T-helper 1 cell (primary cell): ENCODE measurements at regions not wholly inside any gene's neighbourhood (a gene's known extent, or its start where the extent isn't known, plus 50 kb on each side); places are given as distances from the start of the nearest gene placed in this dataset.
"Not testable (repeated sequence)": the region's sequence is repeated elsewhere in the genome, so short reads cannot be mapped to it uniquely, and the experiment has no call there.

ENCODE experiments used
- DNase-seq, 5 donors: peaks; one replicate each; pipeline ENCODE4 v3.0.0-alpha.2; 2012 to 2020

DNA sequence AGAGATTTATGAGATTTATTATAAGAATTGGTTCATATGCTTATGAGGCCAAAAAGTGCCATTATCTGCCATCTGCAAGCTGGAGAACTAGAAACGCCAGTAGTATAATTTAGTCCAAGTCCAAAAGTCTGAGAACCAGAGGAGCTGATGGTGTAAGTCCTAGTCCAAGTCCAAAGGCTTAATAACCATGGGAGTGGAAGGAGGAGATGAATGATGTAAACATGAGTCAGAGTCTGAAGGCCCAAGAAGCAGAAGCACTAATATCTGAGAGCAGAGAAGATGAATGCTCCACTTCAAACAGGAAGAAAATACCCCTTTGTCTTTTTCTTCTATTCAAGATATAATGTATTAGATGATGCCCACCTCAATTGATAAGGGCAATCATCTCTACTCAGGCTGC, 185.7 kb downstream of the CGGBP1 start:
- DNase-seq = no peak

DNA sequence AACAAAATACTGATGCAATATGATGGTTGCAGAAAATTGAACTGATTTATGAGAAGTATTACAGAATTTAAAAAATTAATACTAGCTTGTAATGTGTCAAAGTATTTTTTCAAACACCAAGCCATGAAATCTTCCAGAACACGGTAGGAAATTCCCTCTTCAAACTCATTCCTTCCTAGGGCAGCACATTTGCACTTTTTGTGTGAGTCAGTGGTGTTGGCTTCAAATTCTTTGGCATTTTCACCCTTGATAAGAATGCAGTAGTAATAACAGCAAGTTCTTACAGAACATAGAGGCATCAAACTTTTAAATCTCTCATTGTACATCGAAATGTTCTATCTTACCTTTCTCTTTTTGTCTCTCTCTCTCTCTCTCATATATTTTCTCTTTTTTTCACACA, 191.8 kb downstream of the CGGBP1 start:
- DNase-seq = no peak

DNA sequence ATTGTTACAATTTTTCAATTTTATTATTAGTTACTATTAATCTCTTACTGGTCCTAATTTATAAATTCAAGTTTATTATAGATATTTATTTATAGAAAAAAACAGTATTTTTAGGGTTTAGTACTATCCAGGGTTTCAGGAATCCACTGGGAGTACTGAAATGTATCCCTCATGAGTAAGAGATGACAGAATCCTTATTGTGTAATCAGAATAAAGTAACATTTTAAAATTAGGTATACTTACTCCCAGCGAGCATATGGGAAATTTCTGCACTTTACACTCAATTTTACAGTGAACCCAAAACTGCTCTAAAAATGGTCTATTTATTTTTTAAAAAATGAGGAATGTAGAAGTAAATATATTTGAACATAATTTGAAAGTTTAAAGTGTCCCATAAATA, 202.7 kb downstream of the CGGBP1 start:
- no peak for DNase-seq

DNA sequence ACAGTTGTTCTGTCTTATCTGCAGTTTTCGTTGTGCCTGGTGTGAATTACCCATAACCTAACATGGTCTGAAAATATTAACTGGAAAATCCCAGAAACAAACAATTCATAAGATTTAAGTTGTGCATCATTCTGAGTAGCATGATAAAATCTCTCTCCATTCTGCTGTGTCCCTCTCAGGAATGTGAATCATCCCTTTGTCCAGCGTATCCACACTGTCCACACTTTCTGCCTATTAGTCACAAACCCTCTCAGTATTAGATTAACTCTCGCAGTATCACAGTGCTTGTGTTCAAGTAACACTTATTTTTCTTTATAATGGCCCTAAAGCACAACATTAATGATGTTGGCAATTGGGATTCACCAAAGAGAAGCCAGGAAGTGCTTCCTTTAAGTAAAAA, 203.2 kb downstream of the CGGBP1 start:
- no peak for DNase-seq

DNA sequence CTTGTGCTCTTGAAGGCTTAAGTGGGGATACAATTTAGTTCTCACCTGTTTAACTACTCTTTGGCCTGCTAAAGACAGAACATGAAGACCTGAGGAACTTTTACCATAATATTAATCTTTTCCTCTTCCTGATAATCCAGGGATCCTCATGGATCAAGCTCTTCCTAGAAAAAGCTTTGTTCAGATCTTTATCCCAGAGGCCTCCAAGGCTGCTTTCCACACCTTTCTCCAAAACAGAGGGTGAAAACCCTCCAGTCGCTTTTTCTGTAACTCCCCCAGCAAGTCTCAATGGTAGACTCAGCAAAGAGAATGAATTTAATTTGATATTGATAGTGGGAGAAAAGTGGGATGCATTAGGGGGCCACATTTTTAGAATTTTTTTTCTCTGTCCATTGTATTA, 203.6 kb downstream of the CGGBP1 start:
- no peak for DNase-seq

DNA sequence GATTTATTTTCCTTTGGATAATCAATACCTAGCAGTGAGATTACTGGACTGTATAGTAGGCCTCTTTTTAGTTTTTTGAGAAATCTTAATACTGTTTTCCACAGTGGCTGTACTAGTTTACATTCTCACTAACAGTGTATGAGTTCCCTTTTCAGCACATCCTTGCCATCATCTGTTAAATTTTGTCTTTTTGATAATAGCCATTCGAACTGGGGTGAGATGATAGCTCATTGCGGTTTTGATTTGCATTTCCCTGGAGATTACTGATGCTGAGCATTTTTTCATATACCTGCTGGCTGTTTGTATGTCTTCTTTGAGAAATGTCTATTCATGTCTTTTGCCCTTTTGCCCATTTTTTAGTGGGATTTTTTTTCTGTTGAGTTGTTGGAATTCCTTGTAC, 210.8 kb downstream of the CGGBP1 start:
- DNase-seq = no peak

DNA sequence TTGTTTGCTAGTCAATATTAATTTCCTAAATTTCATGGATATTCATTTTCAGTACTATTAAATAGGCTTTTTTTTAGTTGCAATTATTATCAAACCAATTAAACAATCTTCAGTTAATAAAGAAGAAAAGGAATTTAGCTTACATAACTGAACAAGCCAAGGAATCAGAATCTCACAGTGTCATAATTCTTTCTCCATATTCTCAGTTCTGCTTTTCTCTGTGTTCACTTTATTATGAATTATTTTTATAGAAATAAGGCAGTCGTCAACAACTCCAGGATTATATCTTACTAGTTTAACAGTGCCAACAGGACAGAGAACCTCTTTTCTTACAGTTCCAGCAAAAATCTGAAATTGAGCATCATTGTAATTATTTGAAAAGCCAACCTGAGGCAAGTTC, 221.7 kb downstream of the CGGBP1 start:
- no peak for DNase-seq

DNA sequence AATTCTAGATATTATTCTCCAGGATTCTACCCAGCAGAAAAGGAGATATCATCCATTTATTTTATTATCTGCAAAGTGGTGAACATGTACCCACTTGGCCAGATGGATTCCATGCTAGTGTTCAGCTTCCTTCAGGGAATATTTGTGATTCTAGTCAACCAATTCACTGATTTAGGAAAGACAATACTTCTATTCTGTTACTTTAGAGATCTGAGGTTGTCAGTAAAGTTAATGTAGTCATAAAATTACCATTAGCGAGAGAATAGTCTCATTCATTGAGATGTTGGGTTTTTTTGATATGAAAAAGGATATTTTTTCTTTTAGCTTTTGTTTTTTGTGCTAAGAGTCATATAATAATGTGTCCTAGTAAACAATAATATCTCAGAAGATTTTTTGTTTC, 222.8 kb downstream of the CGGBP1 start:
- DNase-seq = no peak

DNA sequence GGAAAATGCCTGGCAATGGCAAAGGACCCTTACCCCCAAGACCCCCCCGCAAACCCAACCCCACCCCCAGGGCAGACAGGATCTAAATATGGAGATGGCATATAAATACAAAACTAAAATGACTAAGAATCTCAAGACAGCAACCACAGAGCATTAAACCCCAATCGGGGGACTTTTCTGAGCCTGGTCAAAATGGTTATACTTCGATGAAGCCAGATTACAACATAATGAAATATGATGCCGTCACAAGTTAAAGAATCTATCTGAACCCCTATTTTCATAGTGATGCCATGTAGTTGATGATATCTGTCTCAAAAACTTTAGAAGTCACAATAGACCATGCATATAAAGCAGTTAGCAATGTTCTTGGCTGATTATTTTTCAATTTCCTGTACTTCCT, 223.6 kb downstream of the CGGBP1 start:
- DNase-seq = no peak

DNA sequence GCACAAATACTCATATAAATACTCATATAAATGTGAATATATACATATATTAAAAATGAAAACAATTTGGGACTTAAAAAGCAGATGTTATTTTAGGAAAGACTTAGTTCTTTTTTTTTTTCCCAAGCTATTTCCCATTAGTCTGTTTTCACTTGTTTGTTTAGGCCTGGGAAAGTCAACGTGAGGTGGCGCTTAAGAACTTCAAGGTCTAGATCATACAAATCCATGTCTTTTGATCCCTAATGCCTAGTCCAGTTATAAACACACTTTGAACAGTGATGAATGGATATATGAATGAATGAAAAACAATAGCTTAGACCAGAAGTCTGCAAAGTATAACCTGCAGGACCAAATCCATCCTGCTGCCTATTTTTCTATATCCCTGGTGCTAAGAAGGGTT, 224.5 kb downstream of the CGGBP1 start:
- no peak for DNase-seq

DNA sequence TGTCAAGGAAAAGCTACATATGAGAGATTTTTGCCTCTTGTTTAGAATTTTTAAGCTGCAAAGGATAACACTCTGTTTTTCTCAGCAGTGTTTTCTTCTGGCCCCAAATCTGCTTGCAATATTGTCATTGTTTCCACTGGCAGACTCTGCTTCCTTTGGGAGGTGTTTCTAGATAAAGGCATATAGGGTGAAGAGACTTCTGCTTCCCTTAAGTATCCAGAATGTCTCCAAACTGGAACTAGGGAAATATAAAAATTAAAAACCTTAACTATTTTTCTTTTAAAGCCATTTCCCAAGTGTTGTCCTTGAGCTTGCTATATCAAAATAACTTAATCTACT, 225.8 kb downstream of the CGGBP1 start:
- no peak for DNase-seq

DNA sequence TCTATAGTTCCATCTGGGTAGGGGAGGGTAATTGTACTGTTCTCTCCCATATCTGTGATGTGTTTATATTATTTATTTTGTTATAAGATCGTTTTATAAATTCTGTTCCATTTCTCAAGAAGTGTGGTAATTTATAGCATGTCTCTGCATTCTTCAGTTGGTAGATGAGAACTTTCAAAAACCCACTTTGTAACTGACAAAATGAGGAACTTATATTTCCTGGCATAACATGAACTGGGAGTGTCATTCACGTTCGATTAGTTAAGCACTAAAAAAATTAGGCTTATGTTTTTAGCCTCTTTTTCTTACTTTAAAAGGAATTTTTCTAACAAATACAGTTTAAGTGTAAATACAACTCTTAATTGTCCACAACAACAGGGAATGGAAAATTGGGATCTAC, 230.8 kb downstream of the CGGBP1 start:
- no peak for DNase-seq

DNA sequence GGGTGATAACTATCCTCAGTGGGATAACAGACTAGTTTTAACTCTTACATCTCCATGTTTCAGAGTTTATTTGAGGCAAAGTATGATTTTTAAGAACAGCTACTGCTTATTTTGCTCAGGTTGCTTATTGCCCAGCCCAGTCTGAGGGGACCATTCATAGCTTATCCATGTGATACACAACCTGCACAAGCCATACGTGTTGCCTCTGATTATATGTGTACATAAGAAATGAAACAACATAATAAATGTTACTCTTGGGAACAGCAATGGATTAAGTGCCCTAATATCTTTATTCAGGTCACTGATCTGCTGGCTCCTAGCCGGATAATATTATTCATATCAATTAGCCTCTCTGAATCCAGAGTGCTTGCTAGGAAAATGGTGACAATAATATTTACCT, 236.2 kb downstream of the CGGBP1 start:
- no peak for DNase-seq

DNA sequence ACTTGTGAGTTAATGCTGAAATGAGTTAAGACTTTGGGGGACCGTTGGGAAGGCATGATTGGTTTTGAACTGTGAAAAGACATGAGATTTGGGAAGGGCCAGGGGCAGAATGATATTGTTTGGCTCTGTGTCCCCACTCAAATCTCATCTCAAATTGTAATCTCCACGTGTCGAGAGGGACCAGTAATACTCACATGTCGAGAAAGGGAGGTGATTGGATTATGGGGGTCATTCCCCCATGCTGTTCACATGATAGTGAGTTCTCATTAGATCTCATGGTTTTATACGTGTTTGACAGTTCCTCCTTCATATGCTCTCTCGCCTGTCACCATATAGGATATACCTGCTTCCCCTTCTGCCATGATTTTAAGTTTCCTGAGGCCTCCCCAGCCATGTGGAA, 245.3 kb downstream of the CGGBP1 start:
- not testable (repeated sequence) for DNase-seq

DNA sequence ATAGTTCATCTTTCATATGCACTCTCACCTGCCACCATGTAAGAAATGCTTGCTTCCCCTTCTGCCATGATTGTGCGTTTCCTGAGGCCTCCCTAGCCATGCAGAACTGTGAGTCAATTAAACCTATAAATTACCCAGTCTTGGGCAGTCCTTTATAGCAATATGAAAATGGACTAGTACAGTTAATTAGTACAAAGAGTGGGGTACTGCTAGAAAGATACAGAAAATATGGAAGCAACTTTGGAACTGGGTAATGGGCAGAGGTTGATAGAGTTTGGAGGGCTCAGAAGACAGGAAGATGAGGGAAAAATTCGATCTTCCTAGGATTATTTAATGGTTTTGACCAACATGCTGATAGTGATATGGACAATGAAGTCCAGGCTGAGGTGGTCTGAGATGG, 246.9 kb downstream of the CGGBP1 start:
- no peak for DNase-seq

DNA sequence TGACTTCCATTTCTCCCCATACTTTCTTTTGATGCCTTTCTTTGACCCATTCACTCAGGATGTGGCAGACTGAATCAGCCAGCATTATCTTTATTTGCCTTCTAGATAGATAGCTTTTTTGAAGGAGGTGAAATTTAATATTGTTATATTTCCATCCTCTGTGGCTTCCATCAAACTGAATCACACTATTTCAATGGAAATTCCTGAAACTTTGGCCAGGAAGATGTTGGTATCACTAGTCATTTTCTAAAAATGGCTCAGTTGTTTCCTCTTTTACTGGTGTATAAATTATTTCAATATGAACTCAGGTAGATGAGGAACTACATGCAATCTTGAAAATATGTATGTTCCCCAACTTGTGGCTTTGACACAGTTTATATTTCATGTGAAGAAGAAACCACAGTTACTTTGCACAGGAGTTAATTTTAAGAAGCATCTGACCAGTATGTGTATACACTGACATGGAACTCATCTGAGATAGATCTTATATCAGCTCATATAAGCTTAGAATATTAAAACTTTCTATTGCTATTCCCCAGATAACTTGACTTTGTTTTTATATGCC, 248.3 kb downstream of the CGGBP1 start:
- no peak for DNase-seq

DNA sequence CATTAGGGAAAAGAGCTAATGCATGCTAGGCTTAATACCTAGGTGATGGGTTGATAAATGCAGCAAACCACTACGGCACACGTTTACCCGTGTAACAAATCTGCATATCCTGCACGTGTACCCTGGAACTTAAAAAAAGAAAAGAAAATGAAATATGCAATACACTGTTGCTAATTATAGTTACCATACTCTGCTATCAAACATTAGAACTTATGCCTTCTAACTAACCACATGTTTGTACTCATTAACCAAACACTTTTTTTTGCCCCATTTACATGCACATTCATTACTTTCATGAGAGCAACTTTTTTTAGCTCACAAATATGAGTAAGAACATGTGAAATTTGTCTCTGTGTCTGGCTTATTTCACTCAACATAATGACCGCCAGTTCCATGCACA, 253.1 kb downstream of the CGGBP1 start:
- no peak for DNase-seq

DNA sequence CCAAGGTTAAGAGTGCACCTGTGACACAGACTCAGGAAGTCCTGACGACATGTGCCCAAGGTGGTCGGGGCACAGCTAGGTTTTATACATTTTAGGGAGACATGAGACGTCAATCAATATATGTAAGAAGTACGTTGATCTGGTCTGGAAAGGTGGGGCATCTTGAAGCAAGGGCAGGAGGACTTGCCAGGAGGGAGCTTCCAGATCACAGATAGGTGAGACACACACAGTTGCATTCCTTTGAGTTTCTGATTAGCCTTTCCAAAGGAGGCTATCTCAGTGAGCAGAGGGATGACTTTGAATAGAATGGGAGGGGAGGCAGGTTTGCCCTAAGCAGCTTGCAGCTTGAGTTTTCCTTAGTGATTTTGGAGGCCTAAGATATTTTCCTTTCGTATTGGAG, 257.4 kb downstream of the CGGBP1 start:
- no peak for DNase-seq

DNA sequence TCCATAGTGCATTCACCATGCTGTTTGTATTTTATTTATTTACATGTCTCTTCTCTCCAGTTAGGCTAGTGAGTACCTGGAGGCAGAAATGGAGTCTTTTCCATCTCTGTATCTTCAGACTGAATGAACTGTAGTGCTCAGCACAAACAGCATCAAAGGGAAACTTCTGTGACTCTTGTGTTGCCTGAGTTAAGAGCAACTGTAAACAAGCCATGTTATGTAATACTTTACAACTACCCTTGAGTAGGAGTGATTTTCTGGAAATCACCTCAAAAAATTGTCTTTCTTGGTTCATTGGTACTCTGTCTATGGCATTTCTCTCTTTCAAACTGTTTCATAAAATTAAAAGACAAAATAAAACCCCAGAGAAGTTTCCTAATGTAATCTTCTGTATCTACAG, 258.3 kb downstream of the CGGBP1 start:
- no peak for DNase-seq

DNA sequence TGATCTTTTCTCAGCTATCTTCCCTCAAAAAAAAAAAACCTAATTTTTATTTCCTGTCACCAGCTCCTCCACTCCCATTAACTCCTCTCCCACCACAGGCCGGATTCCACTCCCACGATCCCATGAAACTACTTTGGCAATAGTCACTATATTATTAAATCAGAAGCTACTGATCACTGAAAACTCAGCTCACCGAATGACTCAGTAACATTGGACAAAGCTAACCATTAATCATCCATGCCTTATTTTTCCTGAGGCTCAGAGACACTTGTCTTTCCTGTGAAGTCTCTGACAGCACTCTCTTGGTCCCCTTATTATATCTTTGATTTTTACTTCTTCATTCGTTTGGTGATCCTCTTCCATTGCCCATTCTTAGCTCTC, 260.2 kb downstream of the CGGBP1 start:
- DNase-seq = no peak

DNA sequence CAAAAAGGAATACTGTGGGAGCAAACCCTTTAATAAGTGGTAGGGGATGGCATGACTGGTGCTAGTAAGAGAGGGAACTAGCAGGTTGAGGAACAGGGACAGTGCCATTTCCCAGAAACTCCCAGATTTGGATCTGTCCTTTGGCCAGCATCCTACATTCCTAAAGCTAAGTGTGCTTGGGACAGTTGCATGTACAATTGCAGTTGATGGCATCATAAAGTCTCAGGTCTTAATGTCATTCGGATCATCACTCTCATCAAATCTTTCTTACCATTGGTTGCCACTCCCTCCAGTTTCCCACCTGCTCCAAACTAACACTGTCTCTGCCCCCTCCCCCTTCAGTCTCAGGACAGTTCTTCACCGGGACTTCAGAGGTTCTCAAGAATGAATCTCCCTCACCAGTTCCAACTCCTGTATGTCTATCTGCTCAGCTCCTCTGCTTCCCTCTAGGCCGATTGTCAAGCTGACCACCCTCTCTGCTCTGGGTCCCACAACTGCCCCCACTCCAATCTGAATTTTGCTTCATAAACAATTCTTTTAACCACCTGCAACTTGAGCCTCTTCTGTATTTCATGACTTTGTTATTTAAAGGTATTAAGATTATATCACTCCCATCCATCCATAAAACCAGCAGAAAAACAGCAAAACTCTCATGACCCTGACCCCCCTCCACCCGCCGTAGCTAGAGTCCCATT, 260.8 kb downstream of the CGGBP1 start:
- no peak for DNase-seq

DNA sequence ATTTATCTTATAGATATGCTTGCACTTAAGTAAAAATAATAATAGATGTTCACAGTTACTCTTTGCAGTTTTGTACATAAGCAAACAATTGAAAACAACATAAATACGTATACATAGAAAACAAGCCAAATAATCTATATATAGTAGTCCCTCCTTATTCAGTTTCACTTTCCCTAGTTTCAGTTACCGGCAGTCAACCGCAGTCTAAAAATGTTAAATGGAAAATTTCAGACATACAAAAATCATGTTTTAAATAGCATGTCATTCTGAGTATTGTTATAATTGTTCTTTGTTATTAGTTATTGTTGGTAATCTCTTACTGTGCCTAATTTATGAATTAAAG, 262.0 kb downstream of the CGGBP1 start:
- DNase-seq = no peak

DNA sequence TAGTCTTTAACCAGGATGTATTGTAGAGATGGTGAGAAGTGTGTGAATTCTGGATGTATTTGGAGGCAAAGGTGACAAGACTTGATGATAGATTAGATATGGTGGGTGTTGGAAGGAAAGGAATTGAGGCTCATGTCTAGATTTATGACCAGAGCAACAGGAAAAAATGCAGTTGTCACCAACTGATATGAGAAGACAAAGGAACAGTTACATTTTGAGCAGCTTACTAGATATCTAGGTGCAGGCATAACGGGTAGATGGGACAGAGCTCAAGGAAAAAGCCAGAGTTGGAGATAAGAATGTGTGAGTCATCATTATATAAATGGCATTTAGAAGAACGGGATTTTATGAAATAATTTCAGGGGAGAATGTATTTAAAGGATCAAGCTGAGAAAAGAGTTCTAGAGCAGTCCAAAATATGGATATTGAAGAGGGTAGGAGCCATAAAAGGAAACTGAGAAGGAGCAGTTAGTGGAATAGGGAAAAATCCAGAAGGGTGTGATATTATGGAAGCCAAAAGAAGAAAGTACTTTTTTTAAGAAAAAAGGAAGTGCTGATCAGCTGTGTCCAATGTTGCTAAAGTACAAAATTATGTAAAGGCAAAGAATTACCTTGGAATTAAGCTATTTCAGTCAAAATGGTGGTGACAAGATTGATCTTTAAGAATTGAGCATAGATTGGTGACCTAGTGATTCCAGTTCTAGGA, 262.5 kb downstream of the CGGBP1 start:
- DNase-seq = no peak

DNA sequence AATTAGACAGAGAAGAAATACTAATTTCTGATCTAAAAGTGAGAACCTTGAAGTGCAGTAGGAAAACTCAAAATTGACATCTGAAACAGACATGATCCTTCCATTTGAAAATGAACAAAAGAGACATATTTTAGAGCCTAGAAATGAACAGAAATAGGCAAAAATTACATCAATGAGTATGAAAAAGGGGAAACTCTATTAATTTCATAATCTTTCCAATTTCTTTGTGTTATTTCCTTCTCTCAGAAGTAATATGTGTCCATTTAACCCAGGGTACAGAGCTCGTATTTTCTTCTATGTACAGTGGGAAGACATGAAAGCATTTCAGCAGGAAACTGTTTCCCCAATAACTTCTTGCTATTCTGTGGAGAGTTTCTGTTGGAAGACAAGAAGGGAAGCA, 263.1 kb downstream of the CGGBP1 start:
- no peak for DNase-seq

DNA sequence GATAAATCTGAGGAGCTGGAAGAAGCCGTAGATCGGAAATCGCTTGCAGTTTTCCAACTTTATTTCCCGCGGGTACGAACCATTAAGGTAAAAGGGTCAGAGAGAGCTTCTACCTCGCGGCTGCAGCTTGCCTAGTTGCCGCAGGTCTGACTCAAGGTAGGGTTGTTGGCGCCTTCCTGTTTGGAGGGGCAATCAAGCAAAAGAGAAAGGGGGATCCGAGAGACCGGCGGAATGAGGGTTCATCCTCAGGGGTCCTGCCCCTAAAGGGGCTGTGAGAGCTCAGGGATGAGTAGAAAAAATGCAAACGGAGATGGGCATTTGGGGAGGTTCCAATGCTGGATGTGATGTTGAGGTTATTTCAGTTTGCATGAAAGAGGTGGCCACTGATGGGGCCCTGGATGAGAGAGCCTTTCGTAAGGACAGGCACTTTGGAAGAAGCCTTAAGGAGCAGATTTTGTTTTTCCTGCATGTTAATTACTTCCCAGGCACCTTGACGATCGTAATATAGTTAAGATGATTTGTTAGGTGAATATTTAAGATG, 265.4 kb downstream of the CGGBP1 start:
- no peak for DNase-seq
